Loucy (cell line): ENCODE measurements at regions not wholly inside any gene's neighbourhood (a gene's known extent, or its start where the extent isn't known, plus 50 kb on each side); places are given as distances from the start of the nearest gene placed in this dataset.

Experiments
- H2AFZ ChIP-seq: fragments of 200-600 bp; sonication (generic); 2 replicates; pipeline ENCODE4 v1.6.0; 2016; ENCODE audit warnings: antibody characterized with exemption, mild to moderate bottlenecking, low read length, moderate library complexity
- H3F3A ChIP-seq: fragments of 200-600 bp; 2 replicates; pipeline ENCODE4 v1.6.0; 2016; ENCODE audit warnings: antibody characterized with exemption, low read depth, mild to moderate bottlenecking
- H3K27me3 ChIP-seq: fragments of 200-600 bp; sonication (generic); 2 replicates; pipeline ENCODE4 v1.6.1; 2014; ENCODE audit warnings: low read length, mild to moderate bottlenecking; ENCODE audit not compliant: insufficient read depth, poor library complexity, severe bottlenecking
- H3K36me3 ChIP-seq: fragments of 200-600 bp; sonication (generic); 2 replicates; pipeline ENCODE4 v1.6.1; 2016; ENCODE audit warnings: low read length; ENCODE audit not compliant: insufficient read depth
- H3K4me1 ChIP-seq: fragments of 200-600 bp; sonication (generic); 2 replicates; pipeline ENCODE4 v1.5.1; 2014; ENCODE audit warnings: low read length, mild to moderate bottlenecking; ENCODE audit not compliant: insufficient read depth, poor library complexity, severe bottlenecking
- H3K4me2 ChIP-seq: fragments of 200-600 bp; sonication (generic); 2 replicates; pipeline ENCODE4 v1.6.0; 2014; ENCODE audit warnings: antibody characterized with exemption, low read length, low read depth, mild to moderate bottlenecking; ENCODE audit not compliant: poor library complexity, severe bottlenecking
- H3K4me3 ChIP-seq: fragments of 200-600 bp; sonication (generic); 2 replicates; pipeline ENCODE4 v1.5.1; 2014; ENCODE audit warnings: low read length, mild to moderate bottlenecking, mixed read lengths; ENCODE audit not compliant: poor library complexity, severe bottlenecking
- H3K79me2 ChIP-seq: fragments of 200-600 bp; sonication (generic); 2 replicates; pipeline ENCODE4 v1.6.1; 2014; ENCODE audit warnings: low read length; ENCODE audit not compliant: insufficient read depth
- H3K9ac ChIP-seq: fragments of 200-600 bp; sonication (generic); 2 replicates; pipeline ENCODE4 v1.6.0; 2014; ENCODE audit warnings: mild to moderate bottlenecking, low read depth, low read length, moderate library complexity; ENCODE audit not compliant: poor library complexity, severe bottlenecking
- H3K9me2 ChIP-seq: fragments of 200-600 bp; sonication (generic); replicated peaks from 2 replicates; pipeline ENCODE4 v1.6.1; 2016; ENCODE audit warnings: low read depth, low read length, mixed read lengths
- H3K9me3 ChIP-seq: fragments of 200-600 bp; sonication (generic); 2 replicates; pipeline ENCODE4 v1.6.1; 2014; ENCODE audit warnings: mild to moderate bottlenecking, antibody characterized with exemption, low read length, low read depth; ENCODE audit not compliant: insufficient read depth
- H4K20me1 ChIP-seq: fragments of 200-600 bp; sonication (generic); 2 replicates; pipeline ENCODE4 v1.6.0; 2014; ENCODE audit warnings: antibody characterized with exemption, low read length, mild to moderate bottlenecking; ENCODE audit not compliant: insufficient read depth, poor library complexity, severe bottlenecking
- CTCF ChIP-seq: fragments of 200-600 bp; sonication (generic); conservative IDR thresholded peaks from 2 replicates; pipeline ENCODE4 v1.5.1; 2014; ENCODE audit warnings: mild to moderate bottlenecking, antibody characterized with exemption, low read length
- EZH2phosphoT487 ChIP-seq: fragments of 200-600 bp; IDR thresholded peaks from 2 replicates; pipeline ENCODE4 v1.6.1; 2018; ENCODE audit warnings: antibody characterized with exemption, mild to moderate bottlenecking, moderate library complexity, borderline replicate concordance

- Histone ChIP-seq H4K20me1 (no peaks in the 10 kb centered on the region), H2AFZ (no peak overlapping the region), H3K9me3 (no peaks in the 10 kb centered on the region), H3K4me2 (no peak overlapping the region), H3K36me3 (no peaks in the 10 kb centered on the region), H3K27me3 (no peaks in the 10 kb centered on the region), H3K4me1 (no peaks in the 10 kb centered on the region), H3K79me2 (no peaks in the 10 kb centered on the region), H3K4me3 (no peak overlapping the region), H3K9ac (no peak overlapping the region), H3F3A (no peaks in the 10 kb centered on the region), H3K9me2 (no peaks in the 10 kb centered on the region)
- no peak for TF ChIP-seq EZH2phosphoT487
These were observed 296.9 kb upstream of the CDH5 start for GRCh38 chr16:66069587-66069986.

GRCh38 chr16:66066404-66066803 lies 300.1 kb upstream of the CDH5 start:
- TF ChIP-seq CTCF (no peak), EZH2phosphoT487 (no peak)
- Histone ChIP-seq H3K27me3 (no peaks in the 10 kb centered on the region), H3K79me2 (no peaks in the 10 kb centered on the region), H3K36me3 (no peaks in the 10 kb centered on the region), H3K4me3 (no peak overlapping the region), H3K4me2 (no peak overlapping the region), H4K20me1 (no peaks in the 10 kb centered on the region), H2AFZ (no peak overlapping the region), H3K4me1 (no peaks in the 10 kb centered on the region), H3K9ac (no peak overlapping the region), H3F3A (no peaks in the 10 kb centered on the region), H3K9me3 (no peaks in the 10 kb centered on the region), H3K9me2 (no peaks in the 10 kb centered on the region)

GRCh38 chr16:66065925-66066324 lies 300.6 kb upstream of the CDH5 start:
- Histone ChIP-seq H3K4me1 (no peaks in the 10 kb centered on the region), H3K9ac (no peak overlapping the region), H3K27me3 (no peaks in the 10 kb centered on the region), H3F3A (no peaks in the 10 kb centered on the region), H3K4me2 (no peak overlapping the region), H3K79me2 (no peaks in the 10 kb centered on the region), H4K20me1 (no peaks in the 10 kb centered on the region), H3K4me3 (no peak overlapping the region), H3K36me3 (no peaks in the 10 kb centered on the region), H3K9me2 (no peaks in the 10 kb centered on the region), H2AFZ (no peak overlapping the region), H3K9me3 (no peaks in the 10 kb centered on the region)
- no peak for TF ChIP-seq CTCF
- TF ChIP-seq EZH2phosphoT487: no peak

- H4K20me1 ChIP-seq: no peaks in the 10 kb centered on the region
- H3K9ac ChIP-seq: no peak overlapping the region
- H3K9me3 ChIP-seq: no peaks in the 10 kb centered on the region
- no peaks in the 10 kb centered on the region for H3K27me3 ChIP-seq
- H3F3A ChIP-seq: no peaks in the 10 kb centered on the region
- H3K4me1 ChIP-seq: no peaks in the 10 kb centered on the region
- H3K9me2 ChIP-seq: no peaks in the 10 kb centered on the region
- no peak overlapping the region for H3K4me2 ChIP-seq
- no peak overlapping the region for H3K4me3 ChIP-seq
- no peak overlapping the region for H2AFZ ChIP-seq
- no peak for TF ChIP-seq CTCF
- TF ChIP-seq EZH2phosphoT487: no peak
- H3K36me3 ChIP-seq: no peaks in the 10 kb centered on the region
- H3K79me2 ChIP-seq: no peaks in the 10 kb centered on the region
These were observed 301.5 kb upstream of the CDH5 start for GRCh38 chr16:66064801-66065530.
